ENCODE measurements at regions not wholly inside any gene's neighbourhood (a gene's known extent, or its start where the extent isn't known, plus 50 kb on each side); places are given as distances from the start of the nearest gene placed in this dataset.
A peak's percentile ranks its signal among the peaks of the same experiment; 100 is the strongest.

GRCh38 chr9:109906766-109907382 is 126.9 kb downstream of the PALM2AKAP2 start:
- TF ChIP-seq CTCF (IDR thresholded peaks at IDR 0.05; ENCODE audit: control extremely low read depth, extremely low read depth, low read depth, missing control alignments), result peak; percentile 53
- no peak for DNase-seq (ENCODE audit: extremely low spot score)
- ChIA-PET POLR2A (interaction anchor here (1.1 to 1.6 kb wide), 2 partner anchors 62 to 242 kb away, joined by 3 to 4 read pairs; no protein-coding TSS in a partner anchor), CTCF (interaction anchor here (0.6 to 9.8 kb wide), 26 partner anchors 9 to 308 kb away, joined by 3 to 156 read pairs (median 4); no protein-coding TSS in a partner anchor)

DNA sequence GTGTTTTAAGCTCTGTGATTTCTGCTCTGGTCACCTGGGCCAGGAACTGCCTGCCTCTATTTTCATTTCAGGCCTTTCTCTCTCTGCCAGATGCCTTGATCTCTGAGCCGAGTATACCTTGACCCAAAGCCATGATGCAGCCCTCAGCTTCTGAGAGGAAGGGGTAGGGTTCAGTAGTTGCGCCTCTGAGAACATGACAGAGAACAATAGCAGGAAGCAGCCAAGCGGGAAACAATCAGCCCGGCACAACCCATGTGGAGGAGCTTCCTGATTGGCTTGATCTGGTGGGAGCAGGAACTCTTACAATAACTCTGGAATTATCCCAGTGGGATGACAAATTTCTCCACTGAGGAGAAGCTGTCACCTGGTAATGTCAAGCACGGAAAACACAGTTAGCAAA is 127.4 kb downstream of the PALM2AKAP2 start:
- DNase-seq (ENCODE audit: extremely low spot score), result peak; percentile 47
- ChIA-PET POLR2A (interaction anchor here (1.1 to 1.6 kb wide), 2 partner anchors 61 to 241 kb away, joined by 3 to 4 read pairs; no protein-coding TSS in a partner anchor), CTCF (interaction anchor here (0.6 to 9.8 kb wide), 24 partner anchors 10 to 307 kb away, joined by 3 to 156 read pairs (median 4); no protein-coding TSS in a partner anchor)
- TF ChIP-seq CTCF (IDR thresholded peaks at IDR 0.05; ENCODE audit: control extremely low read depth, extremely low read depth, low read depth, missing control alignments), result no peak

GRCh38 chr9:109907810-109908458 is 127.9 kb downstream of the PALM2AKAP2 start:
- CTCF ChIA-PET, result interaction anchor here (0.7 to 9.8 kb wide), 15 partner anchors 12 to 250 kb away, joined by 3 to 156 read pairs (median 5); no protein-coding TSS in a partner anchor
- DNase-seq (ENCODE audit: extremely low spot score), result no peak
- no peak for TF ChIP-seq CTCF (IDR thresholded peaks at IDR 0.05; ENCODE audit: control extremely low read depth, extremely low read depth, low read depth, missing control alignments)
- POLR2A ChIA-PET, result interaction anchor here (1.6 kb wide), 1 partner anchor 240 kb away, joined by 4 read pairs; no protein-coding TSS in a partner anchor

- no peak for DNase-seq (ENCODE audit: extremely low spot score)
These were observed 128.7 kb downstream of the PALM2AKAP2 start for GRCh38 chr9:109908459-109909390.

DNA sequence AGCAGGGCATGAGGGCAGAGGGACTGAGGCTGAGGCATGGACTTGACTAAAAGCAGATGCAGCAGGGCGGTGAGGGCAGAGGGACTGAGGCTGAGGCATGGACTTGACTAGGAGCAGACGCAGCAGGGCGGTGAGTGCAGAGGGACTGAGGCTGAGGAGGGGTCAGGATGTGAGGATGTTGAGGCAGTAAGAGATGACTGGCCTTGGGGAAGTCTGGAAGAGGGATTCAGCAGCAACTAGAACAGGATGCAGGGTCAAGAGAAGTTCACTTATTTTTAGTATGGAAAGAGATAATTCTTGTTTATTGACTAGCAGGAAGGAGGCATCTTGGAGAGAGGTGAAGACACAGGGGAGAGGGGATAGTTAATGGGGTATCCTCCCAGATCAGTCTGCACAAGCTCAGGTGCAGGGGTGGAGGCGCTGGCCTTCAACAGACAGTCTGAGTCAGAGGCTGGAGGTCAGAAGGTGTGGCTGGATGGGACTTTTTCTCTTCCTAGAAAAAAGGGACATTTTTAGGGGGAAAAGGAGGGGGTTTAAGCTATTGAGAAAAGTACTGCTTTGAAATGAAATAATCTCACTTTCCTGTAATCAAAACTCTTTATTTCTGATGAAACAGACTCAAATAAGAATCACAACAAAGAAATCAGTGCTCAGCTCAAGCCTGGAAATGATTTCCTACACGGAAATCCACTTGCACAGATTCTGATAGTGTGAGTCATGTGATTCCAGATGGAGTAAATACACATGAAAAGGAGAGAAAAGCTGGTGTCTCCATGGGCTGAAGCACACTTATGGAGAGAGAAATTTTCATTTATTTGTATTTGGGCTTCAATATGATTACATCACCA is 130.9 kb downstream of the PALM2AKAP2 start:
- DNase-seq (ENCODE audit: extremely low spot score), result no peak
- ChIA-PET POLR2A (no interaction called here), CTCF (interaction anchor here (1.1 to 3.9 kb wide), 9 partner anchors 7 to 238 kb away, joined by 3 to 26 read pairs (median 5); no protein-coding TSS in a partner anchor)
- no peak for TF ChIP-seq CTCF (IDR thresholded peaks at IDR 0.05; ENCODE audit: control extremely low read depth, extremely low read depth, low read depth, missing control alignments)

More at GRCh38 chr9:109908459-109909390, 128.7 kb downstream of the PALM2AKAP2 start:
- TF ChIP-seq CTCF (IDR thresholded peaks at IDR 0.05; ENCODE audit: control extremely low read depth, extremely low read depth, low read depth, missing control alignments), result no peak
- ChIA-PET POLR2A (no interaction called here), CTCF (interaction anchor here (1.3 to 9.8 kb wide), 5 partner anchors 11 to 249 kb away, joined by 3 to 156 read pairs (median 5); no protein-coding TSS in a partner anchor)
